Thyroid gland (tissue), 4 donors: ENCODE measurements at regions not wholly inside any gene's neighbourhood (a gene's known extent, or its start where the extent isn't known, plus 50 kb on each side); places are given as distances from the start of the nearest gene placed in this dataset.

Experiments
- CTCF ChIP-seq, 6 experiments: fragments of 200-600 bp in 3 of 6; fragments of 450-650 bp in 3 of 6; sonication (generic) in 3 of 6; IDR thresholded peaks; one replicate each; pipeline ENCODE4 v1.5.1; 2016 to 2019; ENCODE audit warnings: antibody characterized with exemption in 6 of 6, mild to moderate bottlenecking in 2 of 6, inconsistent platforms in 1 of 6, moderate library complexity in 1 of 6
- POLR2A ChIP-seq, 2 donors: fragments of 450-650 bp; IDR thresholded peaks; one replicate each; pipeline ENCODE4 v1.6.1; 2017; ENCODE audit warnings: antibody characterized with exemption in 2 of 2, mild to moderate bottlenecking in 2 of 2, moderate library complexity in 1 of 2

GRCh38 chr11:67776852-67777520 lies 102.6 kb upstream of the ALDH3B2 start:
- TF ChIP-seq CTCF (IDR thresholded peaks at IDR 0.05) (no peak), POLR2A (IDR thresholded peaks at IDR 0.05) (no peak)
